ENCODE measurements at regions not wholly inside any gene's neighbourhood (a gene's known extent, or its start where the extent isn't known, plus 50 kb on each side); places are given as distances from the start of the nearest gene placed in this dataset.

DNA sequence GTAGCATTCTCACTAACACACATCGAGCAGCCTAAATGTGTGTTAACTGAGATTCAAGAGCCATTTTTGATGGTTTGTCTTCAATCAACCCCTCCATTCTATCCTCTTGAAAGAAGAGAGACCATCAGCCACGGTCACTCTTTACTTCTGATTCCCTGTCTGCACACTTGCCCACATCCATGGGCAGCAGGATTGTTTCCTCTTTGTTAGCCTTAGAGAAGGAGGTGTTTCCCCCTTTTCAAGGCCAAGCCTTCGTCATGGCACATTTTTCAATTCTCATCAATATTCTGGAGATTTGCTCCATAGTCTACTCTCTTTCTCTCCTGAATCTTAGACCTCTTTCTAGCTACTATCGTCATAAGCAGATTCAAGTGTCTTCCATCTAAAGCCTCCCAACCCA lies 522.4 kb upstream of the NAALADL2 start:
- TF ChIP-seq, protein P1, sequence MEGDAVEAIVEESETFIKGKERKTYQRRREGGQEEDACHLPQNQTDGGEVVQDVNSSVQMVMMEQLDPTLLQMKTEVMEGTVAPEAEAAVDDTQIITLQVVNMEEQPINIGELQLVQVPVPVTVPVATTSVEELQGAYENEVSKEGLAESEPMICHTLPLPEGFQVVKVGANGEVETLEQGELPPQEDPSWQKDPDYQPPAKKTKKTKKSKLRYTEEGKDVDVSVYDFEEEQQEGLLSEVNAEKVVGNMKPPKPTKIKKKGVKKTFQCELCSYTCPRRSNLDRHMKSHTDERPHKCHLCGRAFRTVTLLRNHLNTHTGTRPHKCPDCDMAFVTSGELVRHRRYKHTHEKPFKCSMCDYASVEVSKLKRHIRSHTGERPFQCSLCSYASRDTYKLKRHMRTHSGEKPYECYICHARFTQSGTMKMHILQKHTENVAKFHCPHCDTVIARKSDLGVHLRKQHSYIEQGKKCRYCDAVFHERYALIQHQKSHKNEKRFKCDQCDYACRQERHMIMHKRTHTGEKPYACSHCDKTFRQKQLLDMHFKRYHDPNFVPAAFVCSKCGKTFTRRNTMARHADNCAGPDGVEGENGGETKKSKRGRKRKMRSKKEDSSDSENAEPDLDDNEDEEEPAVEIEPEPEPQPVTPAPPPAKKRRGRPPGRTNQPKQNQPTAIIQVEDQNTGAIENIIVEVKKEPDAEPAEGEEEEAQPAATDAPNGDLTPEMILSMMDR (IDR thresholded peaks at IDR 0.05; ENCODE audit: borderline replicate concordance, control extremely low read depth, extremely low read depth, insufficient read depth, missing control alignments) = no peak
- in situ Hi-C loops (cut with MboI; ENCODE audit: low sequenced_read_pairs, unreplicated experiment) = no loop called here
- no peak for DNase-seq (ENCODE audit: low spot score)

DNA sequence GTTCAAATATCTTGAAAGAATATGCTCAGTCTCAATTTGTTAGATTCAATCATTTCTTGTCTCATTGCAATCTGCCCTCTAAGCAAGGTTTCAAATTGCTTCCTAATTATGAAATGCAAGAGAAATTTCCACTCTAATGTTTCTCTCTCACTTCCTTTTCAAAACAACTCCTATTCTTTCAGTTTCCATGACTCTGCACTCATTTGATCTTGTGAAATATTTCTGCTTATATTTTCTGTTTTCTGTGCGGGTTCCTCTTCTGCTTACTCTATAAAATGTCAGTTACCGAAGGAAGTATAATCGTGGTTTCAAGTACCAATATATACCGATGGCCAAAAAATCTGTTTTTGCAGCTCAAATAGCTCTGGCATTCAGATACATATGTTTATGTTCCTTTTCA lies 521.9 kb upstream of the NAALADL2 start:
- no peak for DNase-seq (ENCODE audit: low spot score)
- TF ChIP-seq, protein P1 (IDR thresholded peaks at IDR 0.05; ENCODE audit: borderline replicate concordance, control extremely low read depth, extremely low read depth, insufficient read depth, missing control alignments) = no peak
- in situ Hi-C loops (cut with MboI; ENCODE audit: low sequenced_read_pairs, unreplicated experiment) = no loop called here

DNA sequence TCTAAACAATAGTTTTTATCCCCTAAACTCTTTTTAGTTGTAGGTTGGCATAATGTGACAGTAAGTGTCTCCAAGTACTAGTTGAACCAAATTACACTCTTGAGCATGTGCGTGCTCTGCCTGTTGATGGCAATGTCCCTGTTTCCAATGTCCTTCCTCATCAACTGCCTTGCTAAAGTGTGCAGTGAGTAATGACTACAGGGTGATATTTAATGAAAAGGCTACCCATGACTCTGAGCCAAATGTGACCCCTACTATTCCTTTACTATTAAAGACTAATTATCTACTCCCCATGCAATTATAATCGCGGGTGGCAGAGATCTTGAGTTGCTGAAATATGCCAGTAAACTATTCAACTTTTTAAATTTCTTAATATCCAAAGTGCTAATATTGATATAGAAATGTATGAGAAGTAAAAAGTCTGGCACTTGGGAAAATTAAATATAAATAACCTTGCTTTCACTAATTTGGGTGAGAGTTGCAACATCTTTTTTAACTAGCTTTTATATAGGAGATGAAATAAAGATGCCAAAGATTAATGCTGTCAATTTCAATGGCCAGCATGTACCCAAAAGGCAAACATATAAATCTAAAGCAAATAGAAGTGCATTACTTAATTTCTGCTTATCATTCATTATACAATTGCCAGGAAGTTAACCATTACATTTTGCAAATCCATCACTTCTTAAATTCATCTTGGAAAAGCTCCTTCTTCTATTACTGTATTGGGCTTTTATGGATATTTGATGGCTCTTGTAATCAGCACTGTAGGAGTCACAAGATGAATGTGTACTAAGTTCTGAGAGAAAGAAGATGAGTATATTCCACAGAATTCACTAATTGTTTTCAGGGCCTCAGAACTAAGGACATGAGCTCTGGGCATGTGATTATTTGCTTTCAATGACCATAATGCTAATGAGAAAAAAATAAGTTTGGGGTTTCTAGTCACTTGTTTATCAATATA lies 518.2 kb upstream of the NAALADL2 start:
- no peak for DNase-seq (ENCODE audit: low spot score)
- TF ChIP-seq, protein P1 (IDR thresholded peaks at IDR 0.05; ENCODE audit: borderline replicate concordance, control extremely low read depth, extremely low read depth, insufficient read depth, missing control alignments) = no peak
- in situ Hi-C loops (cut with MboI; ENCODE audit: low sequenced_read_pairs, unreplicated experiment) = no loop called here

DNA sequence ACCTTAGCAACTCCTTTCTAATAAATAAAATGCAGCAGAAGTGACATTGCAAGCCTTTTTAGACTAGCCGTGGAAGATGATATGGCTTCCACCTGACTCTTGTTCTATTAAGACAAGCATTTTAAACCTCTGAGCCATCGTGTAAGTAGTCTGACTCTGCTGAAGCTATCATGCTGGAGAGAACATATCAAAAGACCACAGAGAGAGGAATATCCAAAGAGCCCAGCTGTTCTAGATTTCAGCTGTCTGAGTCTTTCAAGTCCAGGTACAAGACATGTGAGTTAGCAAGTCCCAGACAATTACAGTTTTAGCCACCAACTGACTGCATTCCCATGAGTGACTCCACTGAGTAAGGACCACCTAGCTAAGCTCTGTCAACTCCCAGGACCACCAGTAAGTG lies 517.0 kb upstream of the NAALADL2 start:
- TF ChIP-seq, protein P1 (IDR thresholded peaks at IDR 0.05; ENCODE audit: borderline replicate concordance, control extremely low read depth, extremely low read depth, insufficient read depth, missing control alignments) = no peak
- in situ Hi-C loops (cut with MboI; ENCODE audit: low sequenced_read_pairs, unreplicated experiment) = no loop called here
- DNase-seq (ENCODE audit: low spot score) = no peak

DNA sequence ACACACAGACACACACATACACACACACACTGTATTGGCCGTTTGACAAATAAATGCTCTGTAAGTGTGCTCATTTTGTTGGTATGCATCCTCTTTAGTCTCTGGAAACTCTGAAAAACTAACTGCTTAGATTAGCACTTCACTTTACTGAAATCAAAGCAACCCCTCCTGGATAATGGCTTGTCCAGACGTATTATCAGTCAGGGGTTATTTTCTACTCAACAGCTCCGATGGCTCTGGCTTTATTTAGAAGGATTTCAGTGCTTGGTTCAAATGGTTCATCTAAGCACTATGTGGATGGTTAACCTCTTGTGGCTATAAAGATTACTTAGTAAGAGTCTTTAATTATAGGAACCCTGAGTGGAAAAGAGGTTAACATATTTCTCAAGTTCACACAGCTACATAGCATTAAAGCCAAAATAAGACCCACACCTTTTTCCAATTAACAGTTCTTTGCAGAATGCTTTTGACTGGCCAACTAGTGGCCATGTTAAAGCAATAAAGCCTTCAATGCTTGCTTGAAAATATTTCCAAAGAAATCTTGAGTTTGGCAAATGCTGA lies 516.1 kb upstream of the NAALADL2 start:
- DNase-seq (ENCODE audit: low spot score) = no peak
- TF ChIP-seq, protein P1 (IDR thresholded peaks at IDR 0.05; ENCODE audit: borderline replicate concordance, control extremely low read depth, extremely low read depth, insufficient read depth, missing control alignments) = no peak
- in situ Hi-C loops (cut with MboI; ENCODE audit: low sequenced_read_pairs, unreplicated experiment) = no loop called here

DNA sequence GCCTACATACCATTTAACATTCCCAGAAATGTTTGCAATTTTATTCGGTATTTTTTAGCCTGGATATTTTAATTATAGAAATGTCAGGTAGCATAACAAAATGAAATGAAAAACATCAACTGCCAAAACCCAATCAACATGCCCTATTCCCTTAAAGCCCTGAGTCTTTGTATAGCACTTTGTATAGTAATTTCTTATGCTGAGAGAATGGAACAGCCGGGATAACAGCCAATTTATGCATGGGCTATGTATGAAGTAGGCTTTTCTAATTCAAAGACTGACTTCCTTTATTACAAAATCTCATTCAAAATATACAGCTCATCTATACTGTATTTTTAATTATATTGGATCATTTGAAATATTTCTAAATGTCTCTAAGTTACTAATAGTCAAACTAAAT lies 513.0 kb upstream of the NAALADL2 start:
- TF ChIP-seq, protein P1 (IDR thresholded peaks at IDR 0.05; ENCODE audit: borderline replicate concordance, control extremely low read depth, extremely low read depth, insufficient read depth, missing control alignments) = no peak
- in situ Hi-C loops (cut with MboI; ENCODE audit: low sequenced_read_pairs, unreplicated experiment) = no loop called here
- no peak for DNase-seq (ENCODE audit: low spot score)
